OCI-LY7 (cell line): ENCODE measurements at regions not wholly inside any gene's neighbourhood (a gene's known extent, or its start where the extent isn't known, plus 50 kb on each side); places are given as distances from the start of the nearest gene placed in this dataset.

ENCODE experiments used
- BruUV-seq: library from RNA; stranded (reverse); fragments of 400-500 nt; replicated peaks from 2 replicates; lab custom pipeline; 2021; lab: Mats Ljungman, UMichigan
- CTCF ChIA-PET: fragments of 300-600 bp; sonication (Branson Sonifier 250); formaldehyde crosslinking; loops from one replicate; lab custom pipeline; 2022; ENCODE audit warnings: antibody characterized with exemption; ENCODE audit not compliant: unreplicated experiment; lab: Charles Lee
- POLR2A ChIA-PET: fragments of 300-600 bp; sonication (Branson Sonifier 250); formaldehyde crosslinking; loops from one replicate; lab custom pipeline; 2022; ENCODE audit warnings: antibody characterized with exemption; lab: Charles Lee
- DNase-seq: peaks from one replicate; pipeline ENCODE4 v3.0.0-alpha.2; 2015; ENCODE audit warnings: low spot score
- H2AFZ ChIP-seq: fragments of 200-600 bp; sonication (generic), shearing (Covaris generic); 2 replicates; pipeline ENCODE4 v1.6.1; 2014; ENCODE audit warnings: mild to moderate bottlenecking, antibody characterized with exemption, low read length, moderate library complexity
- H3K27ac ChIP-seq: fragments of 200-600 bp; sonication (generic); 2 replicates; pipeline ENCODE4 v1.5.1; 2014; ENCODE audit warnings: mixed run types, low read depth, mild to moderate bottlenecking, moderate library complexity, low read length, inconsistent platforms; ENCODE audit not compliant: poor library complexity, severe bottlenecking
- H3K36me3 ChIP-seq: fragments of 200-600 bp; sonication (generic); 2 replicates; pipeline ENCODE4 v1.6.1; 2014; ENCODE audit warnings: mild to moderate bottlenecking, antibody characterized with exemption, low read length, moderate library complexity, mixed read lengths; ENCODE audit not compliant: insufficient read depth
- H3K4me1 ChIP-seq: fragments of 200-600 bp; sonication (generic); 2 replicates; pipeline ENCODE4 v1.5.1; 2014; ENCODE audit warnings: mild to moderate bottlenecking, low read length; ENCODE audit not compliant: insufficient read depth, poor library complexity, severe bottlenecking
- H3K4me2 ChIP-seq: fragments of 200-600 bp; sonication (generic); 2 replicates; pipeline ENCODE4 v1.6.1; 2014; ENCODE audit warnings: mild to moderate bottlenecking, low read length
- H3K4me3 ChIP-seq: fragments of 200-600 bp; sonication (generic); 2 replicates; pipeline ENCODE4 v1.5.1; 2014; ENCODE audit warnings: mild to moderate bottlenecking, low read depth, low read length; ENCODE audit not compliant: poor library complexity, severe bottlenecking
- H3K79me2 ChIP-seq: fragments of 200-600 bp; sonication (generic); 2 replicates; pipeline ENCODE4 v1.6.1; 2016; ENCODE audit warnings: low read depth, mild to moderate bottlenecking, low read length, moderate library complexity, mixed read lengths; ENCODE audit not compliant: insufficient read depth
- H3K9me2 ChIP-seq: fragments of 200-600 bp; sonication (generic); 2 replicates; pipeline ENCODE4 v1.6.1; 2016; ENCODE audit warnings: mild to moderate bottlenecking, low read length, mixed read lengths; ENCODE audit not compliant: insufficient read depth
- H3K9me3 ChIP-seq: fragments of 200-600 bp; sonication (generic); 2 replicates; pipeline ENCODE4 v1.6.1; 2014; ENCODE audit warnings: mild to moderate bottlenecking, mixed run types, low read length, mixed read lengths
- H4K20me1 ChIP-seq: fragments of 200-600 bp; sonication (generic); 2 replicates; pipeline ENCODE4 v1.6.1; 2014; ENCODE audit warnings: mild to moderate bottlenecking, antibody characterized with exemption, low read length, moderate library complexity, mixed read lengths; ENCODE audit not compliant: insufficient read depth
- EZH2phosphoT487 ChIP-seq: fragments of 200-600 bp; sonication (generic); IDR thresholded peaks from 2 replicates; pipeline ENCODE4 v1.6.1; 2018; ENCODE audit warnings: low read depth, borderline replicate concordance, mild to moderate bottlenecking, mixed run types, antibody characterized with exemption, low read length, moderate library complexity, mixed read lengths
- intact Hi-C: fragments of 100-400 bp; cut with micrococcal nuclease; formaldehyde crosslinking; loops from one replicate; pipeline ENCODE4 v1.10.0; 2022; ENCODE audit not compliant: unreplicated experiment
- TF ChIP-seq, protein P1 (sequence below): fragments of 200-600 bp; sonication (generic); conservative IDR thresholded peaks from 2 replicates; pipeline ENCODE4 v1.5.1; 2014; ENCODE audit warnings: mild to moderate bottlenecking, antibody characterized with exemption, low read length, moderate library complexity, mixed read lengths

GRCh38 chr1:228958121-228958520 lies 222.8 kb downstream of the RHOU start:
- Histone ChIP-seq H3K9me2 (no peaks in the 10 kb centered on the region), H3K27ac (no peak overlapping the region), H3K4me3 (no peak overlapping the region), H3K79me2 (no peaks in the 10 kb centered on the region), H3K4me1 (no peaks in the 10 kb centered on the region), H3K36me3 (no peaks in the 10 kb centered on the region), H3K9me3 (0 out of 2 replicates have a peak, but pooled peaks cover 4% of the 10 kb centered on the region), H2AFZ (no peak overlapping the region), H4K20me1 (no peaks in the 10 kb centered on the region), H3K4me2 (no peak overlapping the region)
- no TSS peak for BruUV-seq
- TF ChIP-seq, protein P1, sequence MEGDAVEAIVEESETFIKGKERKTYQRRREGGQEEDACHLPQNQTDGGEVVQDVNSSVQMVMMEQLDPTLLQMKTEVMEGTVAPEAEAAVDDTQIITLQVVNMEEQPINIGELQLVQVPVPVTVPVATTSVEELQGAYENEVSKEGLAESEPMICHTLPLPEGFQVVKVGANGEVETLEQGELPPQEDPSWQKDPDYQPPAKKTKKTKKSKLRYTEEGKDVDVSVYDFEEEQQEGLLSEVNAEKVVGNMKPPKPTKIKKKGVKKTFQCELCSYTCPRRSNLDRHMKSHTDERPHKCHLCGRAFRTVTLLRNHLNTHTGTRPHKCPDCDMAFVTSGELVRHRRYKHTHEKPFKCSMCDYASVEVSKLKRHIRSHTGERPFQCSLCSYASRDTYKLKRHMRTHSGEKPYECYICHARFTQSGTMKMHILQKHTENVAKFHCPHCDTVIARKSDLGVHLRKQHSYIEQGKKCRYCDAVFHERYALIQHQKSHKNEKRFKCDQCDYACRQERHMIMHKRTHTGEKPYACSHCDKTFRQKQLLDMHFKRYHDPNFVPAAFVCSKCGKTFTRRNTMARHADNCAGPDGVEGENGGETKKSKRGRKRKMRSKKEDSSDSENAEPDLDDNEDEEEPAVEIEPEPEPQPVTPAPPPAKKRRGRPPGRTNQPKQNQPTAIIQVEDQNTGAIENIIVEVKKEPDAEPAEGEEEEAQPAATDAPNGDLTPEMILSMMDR: no peak
- no peak for TF ChIP-seq EZH2phosphoT487
- DNase-seq: no peak
- POLR2A ChIA-PET: no interaction called here
- CTCF ChIA-PET: no interaction called here
- intact Hi-C loops: no loop called here

DNA sequence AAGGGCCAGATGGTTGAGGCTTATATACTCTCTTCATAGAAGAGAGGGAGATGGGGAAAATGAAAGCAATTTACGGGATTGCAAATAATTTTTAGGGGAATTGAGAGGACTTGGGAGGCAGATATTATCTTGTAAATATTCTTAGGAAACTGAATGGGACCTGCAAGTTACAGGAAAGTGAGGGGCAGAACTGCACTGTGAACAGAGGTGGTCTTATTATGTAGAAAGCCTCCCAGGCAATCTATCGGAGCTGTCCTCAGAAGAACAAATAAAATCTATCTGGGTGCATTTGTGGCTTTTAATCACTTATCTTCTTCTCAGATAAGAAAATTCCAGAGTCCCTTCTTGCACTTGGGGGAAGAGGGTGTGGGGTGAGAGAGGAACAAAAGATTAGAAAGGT lies 223.5 kb downstream of the RHOU start:
- ChIA-PET POLR2A (no interaction called here), CTCF (no interaction called here)
- intact Hi-C loops: no loop called here
- BruUV-seq: no TSS peak
- DNase-seq: no peak
- no peak overlapping the region for H3K27ac ChIP-seq
- H3K4me1 ChIP-seq: no peaks in the 10 kb centered on the region
- no peaks in the 10 kb centered on the region for H3K36me3 ChIP-seq
- H4K20me1 ChIP-seq: no peaks in the 10 kb centered on the region
- no peaks in the 10 kb centered on the region for H3K79me2 ChIP-seq
- H3K4me2 ChIP-seq: no peak overlapping the region
- H3K9me3 ChIP-seq: 0 out of 2 replicates have a peak, but pooled peaks cover 4% of the 10 kb centered on the region
- TF ChIP-seq, protein P1: no peak
- no peaks in the 10 kb centered on the region for H3K9me2 ChIP-seq
- no peak overlapping the region for H2AFZ ChIP-seq
- no peak overlapping the region for H3K4me3 ChIP-seq

DNA sequence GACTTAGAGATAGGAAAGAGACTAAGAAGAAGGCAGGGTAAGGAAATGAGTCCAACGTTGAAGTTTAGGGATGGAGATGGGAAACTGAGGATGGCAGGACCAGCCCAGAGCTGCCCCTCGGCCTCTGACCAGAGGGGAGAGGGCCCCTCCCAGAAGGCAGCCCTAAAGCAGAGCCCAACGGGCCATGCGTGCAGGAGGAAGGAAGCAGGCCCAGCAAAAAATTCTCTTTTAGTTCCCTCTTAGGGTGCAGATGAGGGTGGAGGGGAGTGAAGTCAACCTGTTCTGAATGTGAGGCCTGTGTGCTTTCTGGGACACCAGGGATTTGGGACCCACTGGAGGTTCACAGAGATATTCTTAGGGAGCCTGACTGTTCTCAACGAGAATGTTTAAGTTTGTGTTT lies 225.4 kb downstream of the RHOU start:
- no peak for DNase-seq
- ChIA-PET CTCF (no interaction called here), POLR2A (no interaction called here)
- BruUV-seq: no TSS peak
- Histone ChIP-seq H3K4me1 (no peaks in the 10 kb centered on the region), H3K27ac (no peak overlapping the region), H3K4me3 (no peak overlapping the region), H3K36me3 (no peaks in the 10 kb centered on the region), H3K79me2 (no peaks in the 10 kb centered on the region), H3K9me2 (no peaks in the 10 kb centered on the region), H3K4me2 (no peak overlapping the region), H3K9me3 (no peaks in the 10 kb centered on the region), H4K20me1 (no peaks in the 10 kb centered on the region), H2AFZ (no peak overlapping the region)
- intact Hi-C loops: no loop called here
- TF ChIP-seq, protein P1: no peak
- TF ChIP-seq EZH2phosphoT487: no peak
